ENCODE measurements at regions not wholly inside any gene's neighbourhood (a gene's known extent, or its start where the extent isn't known, plus 50 kb on each side); places are given as distances from the start of the nearest gene placed in this dataset.
"Not testable (repeated sequence)": the region's sequence is repeated elsewhere in the genome, so short reads cannot be mapped to it uniquely, and the experiment has no call there.

DNA sequence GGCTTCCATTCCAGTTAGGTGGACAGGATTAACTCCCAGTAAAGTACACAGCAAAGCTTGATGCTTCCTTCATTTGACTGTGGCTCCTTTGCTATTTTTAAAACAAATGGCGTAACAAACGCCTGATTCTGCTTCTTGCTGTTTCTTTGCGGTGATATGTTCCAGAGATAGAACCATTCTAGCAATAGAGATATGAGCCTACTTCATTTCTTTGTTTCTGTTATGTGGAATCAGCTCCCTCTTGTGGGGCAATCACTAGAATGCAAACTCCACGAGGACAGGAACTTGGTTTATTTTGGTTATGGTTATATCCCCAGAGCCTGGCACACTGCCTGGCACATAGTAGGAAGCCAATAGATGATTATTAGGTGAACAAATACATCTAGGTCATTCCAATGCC is 122.6 kb upstream of the SLC6A11 start:
- Histone ChIP-seq H3K4me3 (no peak overlapping the region), H3K4me1 (no peaks in the 10 kb centered on the region), H3K9me3 (no peaks in the 10 kb centered on the region), H3K27ac (no peak overlapping the region), H3K36me3 (no peaks in the 10 kb centered on the region), H3K27me3 (no peaks in the 10 kb centered on the region)
- no peak for DNase-seq
- TF ChIP-seq POLR2A (IDR thresholded peaks at IDR 0.05) = no peak
- TF ChIP-seq, protein P1, sequence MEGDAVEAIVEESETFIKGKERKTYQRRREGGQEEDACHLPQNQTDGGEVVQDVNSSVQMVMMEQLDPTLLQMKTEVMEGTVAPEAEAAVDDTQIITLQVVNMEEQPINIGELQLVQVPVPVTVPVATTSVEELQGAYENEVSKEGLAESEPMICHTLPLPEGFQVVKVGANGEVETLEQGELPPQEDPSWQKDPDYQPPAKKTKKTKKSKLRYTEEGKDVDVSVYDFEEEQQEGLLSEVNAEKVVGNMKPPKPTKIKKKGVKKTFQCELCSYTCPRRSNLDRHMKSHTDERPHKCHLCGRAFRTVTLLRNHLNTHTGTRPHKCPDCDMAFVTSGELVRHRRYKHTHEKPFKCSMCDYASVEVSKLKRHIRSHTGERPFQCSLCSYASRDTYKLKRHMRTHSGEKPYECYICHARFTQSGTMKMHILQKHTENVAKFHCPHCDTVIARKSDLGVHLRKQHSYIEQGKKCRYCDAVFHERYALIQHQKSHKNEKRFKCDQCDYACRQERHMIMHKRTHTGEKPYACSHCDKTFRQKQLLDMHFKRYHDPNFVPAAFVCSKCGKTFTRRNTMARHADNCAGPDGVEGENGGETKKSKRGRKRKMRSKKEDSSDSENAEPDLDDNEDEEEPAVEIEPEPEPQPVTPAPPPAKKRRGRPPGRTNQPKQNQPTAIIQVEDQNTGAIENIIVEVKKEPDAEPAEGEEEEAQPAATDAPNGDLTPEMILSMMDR (IDR thresholded peaks at IDR 0.05) = peak in 1 of 4 experiments; percentile 25
- intact Hi-C loops (cut with DNase I; ENCODE audit: low total_unique reads) = no loop called here

DNA sequence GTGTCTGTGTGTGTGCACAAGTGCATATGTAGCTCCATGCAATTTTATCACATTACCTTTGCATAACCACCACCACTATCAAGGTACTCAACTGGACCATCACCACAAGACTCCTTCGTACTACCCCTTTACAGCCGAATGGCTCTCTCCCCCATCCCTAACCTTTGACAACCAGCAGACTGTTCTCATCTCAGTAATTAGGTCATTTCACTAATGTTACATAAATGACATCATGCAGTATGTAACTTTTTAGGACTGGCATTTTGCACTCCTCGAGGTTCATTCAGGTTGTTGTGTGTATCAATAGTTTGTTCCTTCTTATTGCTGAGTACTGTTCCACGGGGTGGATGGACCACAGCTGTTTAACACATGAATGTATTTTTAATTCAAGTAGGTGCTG is 121.8 kb upstream of the SLC6A11 start:
- TF ChIP-seq POLR2A (IDR thresholded peaks at IDR 0.05) = no peak
- H3K27ac ChIP-seq = no peak overlapping the region
- H3K4me1 ChIP-seq = no peaks in the 10 kb centered on the region
- H3K4me3 ChIP-seq = no peak overlapping the region
- H3K9me3 ChIP-seq = no peaks in the 10 kb centered on the region
- no peaks in the 10 kb centered on the region for H3K27me3 ChIP-seq
- intact Hi-C loops (cut with DNase I; ENCODE audit: low total_unique reads) = no loop called here
- H3K36me3 ChIP-seq = no peaks in the 10 kb centered on the region
- DNase-seq = no peak

DNA sequence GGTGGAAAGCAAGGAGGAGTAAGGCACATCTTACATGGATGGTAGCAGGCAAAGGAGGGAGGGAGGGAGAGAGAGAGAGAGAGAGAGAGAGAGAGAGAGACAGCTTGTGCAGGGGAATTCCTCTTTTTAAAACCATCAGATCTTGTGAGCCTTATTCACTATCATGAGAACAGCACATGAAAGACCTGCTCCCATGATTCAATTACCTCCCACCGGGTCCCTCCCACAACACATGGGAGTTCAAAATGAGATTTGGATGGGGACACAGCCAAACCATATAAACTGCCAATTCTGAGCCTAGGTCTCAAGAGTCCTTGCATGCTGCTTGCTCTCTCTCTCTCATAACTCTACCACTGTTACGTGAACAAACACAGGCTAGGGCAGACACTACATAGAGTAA is 120.8 kb upstream of the SLC6A11 start:
- intact Hi-C loops (cut with DNase I; ENCODE audit: low total_unique reads); H3K4me3 ChIP-seq; H3K36me3 ChIP-seq; H3K9me3 ChIP-seq; H3K4me1 ChIP-seq; DNase-seq; H3K27me3 ChIP-seq: not testable (repeated sequence)
- peak overlapping the region; percentile 7 to 43 for H3K27ac ChIP-seq

DNA sequence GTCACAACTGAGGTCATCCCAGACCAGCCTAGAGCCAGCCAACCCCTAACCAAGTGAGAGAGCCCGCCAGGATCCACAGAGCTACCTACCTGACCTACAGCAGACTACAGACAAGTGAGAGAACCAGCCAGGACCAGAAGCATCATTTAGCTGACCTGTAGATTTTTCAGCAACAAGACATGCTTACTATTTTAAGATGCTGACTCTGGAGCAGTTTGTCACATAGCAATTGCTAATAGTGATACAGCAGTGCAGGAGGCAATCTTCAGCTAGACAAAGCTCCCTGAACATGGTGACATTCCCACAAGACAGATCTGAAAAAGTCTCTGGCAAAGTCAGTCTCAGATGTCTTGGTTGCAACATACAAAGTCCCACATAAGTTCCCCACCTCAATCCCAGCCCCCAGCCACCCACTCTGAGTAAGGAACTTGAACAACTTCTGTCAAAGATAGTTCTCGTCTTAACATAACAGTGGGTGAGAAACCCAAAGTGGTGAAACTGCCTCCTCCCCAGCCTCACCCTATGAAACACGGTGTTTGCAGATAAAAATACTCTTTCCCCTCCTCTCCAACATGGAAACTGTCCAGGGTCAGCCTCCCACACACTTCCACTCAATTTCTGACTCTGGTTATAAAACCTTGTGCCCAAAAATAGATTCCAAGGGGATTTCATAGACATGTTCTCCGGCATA is 120.3 kb upstream of the SLC6A11 start:
- no peaks in the 10 kb centered on the region for H3K36me3 ChIP-seq
- H3K27ac ChIP-seq = peak overlapping the region; percentile 7 to 43
- no peaks in the 10 kb centered on the region for H3K9me3 ChIP-seq
- DNase-seq = peak; percentile 38 to 58
- H3K4me1 ChIP-seq = no peaks in the 10 kb centered on the region
- intact Hi-C loops (cut with DNase I; ENCODE audit: low total_unique reads) = no loop called here
- no peak for TF ChIP-seq POLR2A (IDR thresholded peaks at IDR 0.05)
- TF ChIP-seq, protein P1 (IDR thresholded peaks at IDR 0.05) = no peak
- no peaks in the 10 kb centered on the region for H3K27me3 ChIP-seq
- H3K4me3 ChIP-seq = no peak overlapping the region

DNA sequence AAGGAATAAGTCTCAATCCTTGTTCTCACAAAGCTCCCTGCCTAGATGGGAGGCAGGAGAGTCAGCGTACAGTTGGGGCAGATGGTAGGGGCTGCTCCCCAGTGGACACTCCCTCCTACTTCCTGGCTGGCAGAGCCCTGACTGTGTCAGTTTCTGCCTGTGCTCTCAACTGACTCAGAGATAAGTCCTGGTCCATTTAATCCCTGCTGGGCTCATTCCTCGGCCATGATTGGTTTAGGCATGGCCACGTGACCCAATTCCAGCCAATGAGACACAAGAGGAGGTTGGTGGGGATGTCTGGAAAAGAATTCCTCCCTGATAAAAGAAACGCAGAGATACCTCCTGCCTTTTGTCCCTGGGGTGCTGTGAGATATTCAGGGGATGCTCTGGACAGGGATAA is 118.1 kb upstream of the SLC6A11 start:
- TF ChIP-seq, protein P1 (IDR thresholded peaks at IDR 0.05) = no peak
- no peak for TF ChIP-seq POLR2A (IDR thresholded peaks at IDR 0.05)
- intact Hi-C loops (cut with DNase I; ENCODE audit: low total_unique reads) = no loop called here
- no peaks in the 10 kb centered on the region for H3K36me3 ChIP-seq
- H3K27ac ChIP-seq = no peak overlapping the region
- H3K27me3 ChIP-seq = no peaks in the 10 kb centered on the region
- DNase-seq = no peak
- no peaks in the 10 kb centered on the region for H3K4me1 ChIP-seq
- H3K9me3 ChIP-seq = no peaks in the 10 kb centered on the region
- no peak overlapping the region for H3K4me3 ChIP-seq

DNA sequence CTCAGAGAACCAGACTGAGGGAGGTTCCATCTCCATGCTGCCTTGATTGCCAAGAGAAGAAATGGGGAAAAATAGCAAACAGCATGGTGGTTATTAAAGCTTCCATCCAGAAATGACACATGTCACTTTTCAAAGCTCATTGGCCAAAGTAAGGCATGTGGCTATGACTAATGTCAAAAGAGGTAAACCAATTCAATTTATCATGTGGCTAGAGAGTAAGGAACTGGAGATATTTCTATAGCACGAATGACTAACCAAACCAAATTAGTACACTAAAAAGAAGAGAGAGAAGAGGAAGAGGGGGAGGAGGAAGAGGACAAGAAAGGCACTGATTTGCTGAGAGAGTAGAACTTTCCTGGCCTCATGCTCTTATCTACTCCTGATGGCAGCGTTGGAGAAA is 115.2 kb upstream of the SLC6A11 start:
- H3K27me3 ChIP-seq = no peaks in the 10 kb centered on the region
- intact Hi-C loops (cut with DNase I; ENCODE audit: low total_unique reads) = no loop called here
- no peak overlapping the region for H3K4me3 ChIP-seq
- no peaks in the 10 kb centered on the region for H3K36me3 ChIP-seq
- H3K4me1 ChIP-seq = no peaks in the 10 kb centered on the region
- DNase-seq = no peak
- TF ChIP-seq, protein P1 (IDR thresholded peaks at IDR 0.05) = no peak
- no peak for TF ChIP-seq POLR2A (IDR thresholded peaks at IDR 0.05)
- H3K27ac ChIP-seq = no peak overlapping the region
- no peaks in the 10 kb centered on the region for H3K9me3 ChIP-seq
